ENCODE measurements at regions not wholly inside any gene's neighbourhood (a gene's known extent, or its start where the extent isn't known, plus 50 kb on each side); places are given as distances from the start of the nearest gene placed in this dataset.
"Not testable (repeated sequence)": the region's sequence is repeated elsewhere in the genome, so short reads cannot be mapped to it uniquely, and the experiment has no call there.

- Histone ChIP-seq H3K4me3 (ENCODE audit: low read depth, low read length) (no peak overlapping the region), H3K36me3 (no peaks in the 10 kb centered on the region), H3K27ac (no peak overlapping the region), H3K27me3 (ENCODE audit: insufficient read depth, low read depth, severe bottlenecking) (peaks cover 3% of the 10 kb centered on the region), H3K9me3 (ENCODE audit: severe bottlenecking) (no peaks in the 10 kb centered on the region)
- TF ChIP-seq CTCF (IDR thresholded peaks at IDR 0.05; ENCODE audit: low read depth, low read length), result no peak
- no peak for DNase-seq
Observed at GRCh38 chr16:59351305-59351903, 617.3 kb upstream of the GOT2 start.

- TF ChIP-seq CTCF (IDR thresholded peaks at IDR 0.05; ENCODE audit: low read depth, low read length), result no peak
- Histone ChIP-seq H3K27me3 (ENCODE audit: insufficient read depth, low read depth, severe bottlenecking) (peaks cover 8% of the 10 kb centered on the region), H3K9me3 (ENCODE audit: severe bottlenecking) (no peaks in the 10 kb centered on the region), H3K4me3 (ENCODE audit: low read depth, low read length) (no peak overlapping the region), H3K36me3 (no peaks in the 10 kb centered on the region), H3K27ac (no peak overlapping the region)
- no peak for DNase-seq
Observed at GRCh38 chr16:59350670-59351069, 616.6 kb upstream of the GOT2 start.

- Histone ChIP-seq H3K4me3 (ENCODE audit: low read depth, low read length) (no peak overlapping the region), H3K27ac (no peak overlapping the region), H3K36me3 (no peaks in the 10 kb centered on the region), H3K9me3 (ENCODE audit: severe bottlenecking) (no peaks in the 10 kb centered on the region), H3K27me3 (ENCODE audit: insufficient read depth, low read depth, severe bottlenecking) (peaks cover 14% of the 10 kb centered on the region)
- no peak for TF ChIP-seq CTCF (IDR thresholded peaks at IDR 0.05; ENCODE audit: low read depth, low read length)
- no peak for DNase-seq
Observed at GRCh38 chr16:59342669-59343068, 608.6 kb upstream of the GOT2 start.

GRCh38 chr16:59341368-59341767 lies 607.3 kb upstream of the GOT2 start:
- no peak for TF ChIP-seq CTCF (IDR thresholded peaks at IDR 0.05; ENCODE audit: low read depth, low read length)
- no peak for DNase-seq
- no peaks in the 10 kb centered on the region for H3K36me3 ChIP-seq
- H3K4me3 ChIP-seq (ENCODE audit: low read depth, low read length), result no peak overlapping the region
- peaks cover 14% of the 10 kb centered on the region for H3K27me3 ChIP-seq (ENCODE audit: insufficient read depth, low read depth, severe bottlenecking)
- no peak overlapping the region for H3K27ac ChIP-seq
- no peaks in the 10 kb centered on the region for H3K9me3 ChIP-seq (ENCODE audit: severe bottlenecking)

- Histone ChIP-seq H3K9me3 (ENCODE audit: severe bottlenecking) (no peaks in the 10 kb centered on the region), H3K27me3 (ENCODE audit: insufficient read depth, low read depth, severe bottlenecking) (peaks cover 5% of the 10 kb centered on the region), H3K27ac (no peak overlapping the region), H3K4me3 (ENCODE audit: low read depth, low read length) (no peak overlapping the region), H3K36me3 (no peaks in the 10 kb centered on the region)
- DNase-seq, result no peak
- TF ChIP-seq CTCF (IDR thresholded peaks at IDR 0.05; ENCODE audit: low read depth, low read length), result no peak
Observed at GRCh38 chr16:59339871-59340270, 605.8 kb upstream of the GOT2 start.

GRCh38 chr16:59336136-59336695 lies 602.1 kb upstream of the GOT2 start:
- Histone ChIP-seq H3K4me3 (ENCODE audit: low read depth, low read length) (no peak overlapping the region), H3K36me3 (no peaks in the 10 kb centered on the region), H3K27ac (no peak overlapping the region), H3K27me3 (ENCODE audit: insufficient read depth, low read depth, severe bottlenecking) (peaks cover 2% of the 10 kb centered on the region), H3K9me3 (ENCODE audit: severe bottlenecking) (no peaks in the 10 kb centered on the region)
- no peak for DNase-seq
- TF ChIP-seq CTCF (IDR thresholded peaks at IDR 0.05; ENCODE audit: low read depth, low read length), result no peak

- not testable (repeated sequence) for H3K27me3 ChIP-seq (ENCODE audit: insufficient read depth, low read depth, severe bottlenecking); H3K4me3 ChIP-seq (ENCODE audit: low read depth, low read length); H3K27ac ChIP-seq; H3K9me3 ChIP-seq (ENCODE audit: severe bottlenecking); H3K36me3 ChIP-seq; DNase-seq
Observed at GRCh38 chr16:59331708-59332107, 597.6 kb upstream of the GOT2 start.

Measured in WERI-Rb-1 (cell line).